Vagina (tissue), 2 donors: ENCODE measurements at regions not wholly inside any gene's neighbourhood (a gene's known extent, or its start where the extent isn't known, plus 50 kb on each side); places are given as distances from the start of the nearest gene placed in this dataset.

Source experiments
- DNase-seq, 2 donors: peaks; one replicate each; pipeline ENCODE4 v3.0.0-alpha.2; 2017; ENCODE audit errors: extremely low spot score in 2 of 2
- H3K27ac ChIP-seq: fragments of 200-600 bp; sonication (generic); one replicate; pipeline ENCODE4 v1.5.1; 2019
- H3K27me3 ChIP-seq: fragments of 200-600 bp; sonication (generic); one replicate; pipeline ENCODE4 v1.5.1; 2019
- H3K36me3 ChIP-seq, 2 donors: fragments of 200-600 bp; sonication (generic); one replicate each; pipeline ENCODE4 v1.5.1; 2017 to 2019
- H3K4me1 ChIP-seq: fragments of 200-600 bp; sonication (generic); one replicate; pipeline ENCODE4 v1.5.1; 2019
- H3K4me3 ChIP-seq, 2 donors: fragments of 200-600 bp; sonication (generic); 1 replicate in 1 of 2; 2 replicates in 1 of 2; pipeline ENCODE4 v1.5.1; 2016 to 2019
- H3K9me3 ChIP-seq: fragments of 200-600 bp; sonication (generic); one replicate; pipeline ENCODE4 v1.5.1; 2019
- CTCF ChIP-seq, 3 experiments: fragments of 450-650 bp in 2 of 3; fragments of 200-600 bp in 1 of 3; sonication (generic) in 1 of 3; IDR thresholded peaks; one replicate each; pipeline ENCODE4 v1.5.1; 2017 to 2019; ENCODE audit warnings: antibody characterized with exemption in 3 of 3, mild to moderate bottlenecking in 2 of 3, moderate library complexity in 2 of 3
- POLR2A ChIP-seq, 2 donors: fragments of 450-650 bp; IDR thresholded peaks; one replicate each; pipeline ENCODE4 v1.6.1; 2017; ENCODE audit warnings: antibody characterized with exemption in 2 of 2, mild to moderate bottlenecking in 2 of 2, moderate library complexity in 2 of 2
- POLR2AphosphoS5 ChIP-seq, 2 donors: sonication (generic); formaldehyde crosslinking; IDR thresholded peaks; one replicate each; pipeline ENCODE4 v1.9.0; 2017; ENCODE audit warnings: antibody characterized with exemption in 2 of 2, mild to moderate bottlenecking in 2 of 2, low read depth in 1 of 2; ENCODE audit not compliant: insufficient read depth in 1 of 2
- intact Hi-C: fragments of 100-400 bp; cut with DNase I; formaldehyde crosslinking; loops from one replicate; pipeline ENCODE4 v1.15.1; 2023

GRCh38 chr4:66340286-66340893, 670.1 kb upstream of the EPHA5 start:
- Histone ChIP-seq H3K4me3 (no peak overlapping the region), H3K27me3 (no peaks in the 10 kb centered on the region), H3K27ac (no peak overlapping the region), H3K4me1 (no peaks in the 10 kb centered on the region), H3K36me3 (no peaks in the 10 kb centered on the region), H3K9me3 (no peaks in the 10 kb centered on the region)
- TF ChIP-seq CTCF (IDR thresholded peaks at IDR 0.05) (no peak), POLR2A (IDR thresholded peaks at IDR 0.05) (no peak), POLR2AphosphoS5 (IDR thresholded peaks at IDR 0.05; ENCODE audit: insufficient read depth in 1 of 2, low read depth in 1 of 2) (no peak)
- intact Hi-C loops, result no loop called here
- DNase-seq, result no peak

- Histone ChIP-seq H3K27ac (no peak overlapping the region), H3K36me3 (no peaks in the 10 kb centered on the region), H3K9me3 (no peaks in the 10 kb centered on the region), H3K4me3 (no peak overlapping the region), H3K27me3 (no peaks in the 10 kb centered on the region), H3K4me1 (no peaks in the 10 kb centered on the region)
- DNase-seq, result no peak
- intact Hi-C loops, result no loop called here
- TF ChIP-seq POLR2AphosphoS5 (IDR thresholded peaks at IDR 0.05; ENCODE audit: insufficient read depth in 1 of 2, low read depth in 1 of 2), result no peak
- no peak for TF ChIP-seq CTCF (IDR thresholded peaks at IDR 0.05)
- no peak for TF ChIP-seq POLR2A (IDR thresholded peaks at IDR 0.05)
Observed at GRCh38 chr4:66339007-66339406, 668.7 kb upstream of the EPHA5 start.

GRCh38 chr4:66331761-66332160, 661.5 kb upstream of the EPHA5 start:
- Histone ChIP-seq H3K4me1 (no peaks in the 10 kb centered on the region), H3K27me3 (no peaks in the 10 kb centered on the region), H3K4me3 (no peak overlapping the region), H3K36me3 (no peaks in the 10 kb centered on the region), H3K9me3 (no peaks in the 10 kb centered on the region), H3K27ac (no peak overlapping the region)
- intact Hi-C loops, result no loop called here
- no peak for TF ChIP-seq CTCF (IDR thresholded peaks at IDR 0.05)
- TF ChIP-seq POLR2A (IDR thresholded peaks at IDR 0.05), result no peak
- TF ChIP-seq POLR2AphosphoS5 (IDR thresholded peaks at IDR 0.05; ENCODE audit: insufficient read depth in 1 of 2, low read depth in 1 of 2), result no peak
- no peak for DNase-seq

GRCh38 chr4:66330125-66330524, 659.8 kb upstream of the EPHA5 start:
- no peak overlapping the region for H3K4me3 ChIP-seq
- no peaks in the 10 kb centered on the region for H3K36me3 ChIP-seq
- intact Hi-C loops, result no loop called here
- H3K27me3 ChIP-seq, result no peaks in the 10 kb centered on the region
- H3K4me1 ChIP-seq, result no peaks in the 10 kb centered on the region
- TF ChIP-seq POLR2AphosphoS5 (IDR thresholded peaks at IDR 0.05; ENCODE audit: insufficient read depth in 1 of 2, low read depth in 1 of 2), result no peak
- TF ChIP-seq POLR2A (IDR thresholded peaks at IDR 0.05), result no peak
- no peak for TF ChIP-seq CTCF (IDR thresholded peaks at IDR 0.05)
- DNase-seq, result no peak
- no peak overlapping the region for H3K27ac ChIP-seq
- H3K9me3 ChIP-seq, result no peaks in the 10 kb centered on the region

GRCh38 chr4:66328803-66329574, 658.7 kb upstream of the EPHA5 start:
- Histone ChIP-seq H3K4me1 (no peaks in the 10 kb centered on the region), H3K9me3 (no peaks in the 10 kb centered on the region), H3K4me3 (no peak overlapping the region), H3K27me3 (no peaks in the 10 kb centered on the region), H3K27ac (no peak overlapping the region), H3K36me3 (no peaks in the 10 kb centered on the region)
- TF ChIP-seq CTCF (IDR thresholded peaks at IDR 0.05) (no peak), POLR2A (IDR thresholded peaks at IDR 0.05) (no peak), POLR2AphosphoS5 (IDR thresholded peaks at IDR 0.05; ENCODE audit: insufficient read depth in 1 of 2, low read depth in 1 of 2) (no peak)
- DNase-seq, result no peak
- intact Hi-C loops, result no loop called here
